Esophagus muscularis mucosa (tissue), 3 donors: ENCODE measurements at regions not wholly inside any gene's neighbourhood (a gene's known extent, or its start where the extent isn't known, plus 50 kb on each side); places are given as distances from the start of the nearest gene placed in this dataset.

Source experiments
- CTCF ChIP-seq, 3 experiments: fragments of 200-600 bp in 2 of 3; fragments of 450-650 bp in 1 of 3; sonication (generic) in 2 of 3; IDR thresholded peaks; one replicate each; pipeline ENCODE4 v1.5.1; 2017 to 2019; ENCODE audit warnings: antibody characterized with exemption in 3 of 3, mild to moderate bottlenecking in 2 of 3, moderate library complexity in 1 of 3
- POLR2A ChIP-seq: fragments of 450-650 bp; IDR thresholded peaks from one replicate; pipeline ENCODE4 v1.6.1; 2017; ENCODE audit warnings: antibody characterized with exemption, moderate library complexity, mild to moderate bottlenecking, low read depth
- POLR2AphosphoS5 ChIP-seq, 2 donors: sonication (generic); formaldehyde crosslinking; IDR thresholded peaks; one replicate each; pipeline ENCODE4 v1.6.1; 2017; ENCODE audit warnings: antibody characterized with exemption in 2 of 2

DNA sequence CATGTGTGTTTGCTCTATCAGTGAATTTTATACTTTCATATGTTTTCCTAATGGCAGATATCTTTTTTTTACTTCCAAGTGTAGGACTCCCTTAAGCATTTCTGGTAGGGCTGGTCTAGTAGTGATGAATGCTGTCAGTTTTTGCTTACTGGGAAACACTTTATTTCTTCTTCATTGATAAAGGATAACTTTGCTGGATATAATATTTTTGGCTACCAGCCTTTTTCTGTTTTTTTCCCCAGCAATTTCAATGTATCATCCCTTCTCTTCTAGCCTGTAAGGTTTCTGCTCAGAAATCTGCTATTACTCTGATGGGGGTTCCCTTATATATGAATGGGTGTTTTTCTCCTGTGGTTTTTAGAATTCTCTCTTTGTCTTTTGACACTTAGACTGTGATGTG is 980.6 kb upstream of the PIK3C3 start:
- no peak for TF ChIP-seq CTCF (IDR thresholded peaks at IDR 0.05)
- TF ChIP-seq POLR2AphosphoS5 (IDR thresholded peaks at IDR 0.05): no peak
- TF ChIP-seq POLR2A: no peak
